ENCODE measurements at regions not wholly inside any gene's neighbourhood (a gene's known extent, or its start where the extent isn't known, plus 50 kb on each side); places are given as distances from the start of the nearest gene placed in this dataset.

DNA sequence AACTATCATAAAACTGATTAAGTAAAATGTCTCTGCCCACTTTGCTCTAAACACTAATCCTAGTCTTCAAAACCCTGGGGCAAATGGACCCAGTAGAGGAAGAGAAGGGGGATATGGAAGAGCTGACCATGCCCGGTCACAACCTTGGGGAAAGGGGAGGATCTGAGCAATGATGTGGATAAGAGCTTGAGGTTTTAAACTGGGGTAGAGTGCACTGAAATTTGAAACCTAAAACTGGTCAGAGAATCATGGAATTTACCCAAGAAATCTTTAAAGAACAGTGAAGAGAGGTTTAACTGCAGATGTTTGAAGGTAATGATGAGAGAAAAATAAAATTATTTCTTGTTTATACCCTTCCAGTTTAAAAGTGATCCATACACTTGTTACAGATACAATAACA, 110.8 kb downstream of the MRPS30 start:
- intact Hi-C loops (cut with micrococcal nuclease), result no loop called here
- H3K4me3 Mint-ChIP-seq (ENCODE audit: unreplicated experiment), result no peak overlapping the region
- ChIA-PET CTCF (interaction anchor here (0.6 kb wide), 1 partner anchor 13 kb away, joined by 3 read pairs; no protein-coding TSS in a partner anchor), POLR2A (interaction anchor here (0.7 kb wide), 1 partner anchor 46 kb away, joined by 4 read pairs; no protein-coding TSS in a partner anchor)
- DNase-seq (ENCODE audit: unreplicated experiment), result no peak
- BruUV-seq (replicated peaks), result no TSS peak
- H3K27me3 Mint-ChIP-seq (ENCODE audit: insufficient read depth, unreplicated experiment), result no peaks in the 10 kb centered on the region
- TF ChIP-seq, protein P1, sequence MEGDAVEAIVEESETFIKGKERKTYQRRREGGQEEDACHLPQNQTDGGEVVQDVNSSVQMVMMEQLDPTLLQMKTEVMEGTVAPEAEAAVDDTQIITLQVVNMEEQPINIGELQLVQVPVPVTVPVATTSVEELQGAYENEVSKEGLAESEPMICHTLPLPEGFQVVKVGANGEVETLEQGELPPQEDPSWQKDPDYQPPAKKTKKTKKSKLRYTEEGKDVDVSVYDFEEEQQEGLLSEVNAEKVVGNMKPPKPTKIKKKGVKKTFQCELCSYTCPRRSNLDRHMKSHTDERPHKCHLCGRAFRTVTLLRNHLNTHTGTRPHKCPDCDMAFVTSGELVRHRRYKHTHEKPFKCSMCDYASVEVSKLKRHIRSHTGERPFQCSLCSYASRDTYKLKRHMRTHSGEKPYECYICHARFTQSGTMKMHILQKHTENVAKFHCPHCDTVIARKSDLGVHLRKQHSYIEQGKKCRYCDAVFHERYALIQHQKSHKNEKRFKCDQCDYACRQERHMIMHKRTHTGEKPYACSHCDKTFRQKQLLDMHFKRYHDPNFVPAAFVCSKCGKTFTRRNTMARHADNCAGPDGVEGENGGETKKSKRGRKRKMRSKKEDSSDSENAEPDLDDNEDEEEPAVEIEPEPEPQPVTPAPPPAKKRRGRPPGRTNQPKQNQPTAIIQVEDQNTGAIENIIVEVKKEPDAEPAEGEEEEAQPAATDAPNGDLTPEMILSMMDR (IDR thresholded peaks at IDR 0.05; ENCODE audit: unreplicated experiment), result no peak
- no peaks in the 10 kb centered on the region for H3K36me3 Mint-ChIP-seq (ENCODE audit: insufficient read depth, unreplicated experiment)
- H3K27ac Mint-ChIP-seq (ENCODE audit: low read depth, unreplicated experiment), result no peak overlapping the region
- no peaks in the 10 kb centered on the region for H3K9me3 Mint-ChIP-seq (ENCODE audit: unreplicated experiment)
- H3K4me1 Mint-ChIP-seq (ENCODE audit: insufficient read depth, unreplicated experiment), result no peaks in the 10 kb centered on the region

DNA sequence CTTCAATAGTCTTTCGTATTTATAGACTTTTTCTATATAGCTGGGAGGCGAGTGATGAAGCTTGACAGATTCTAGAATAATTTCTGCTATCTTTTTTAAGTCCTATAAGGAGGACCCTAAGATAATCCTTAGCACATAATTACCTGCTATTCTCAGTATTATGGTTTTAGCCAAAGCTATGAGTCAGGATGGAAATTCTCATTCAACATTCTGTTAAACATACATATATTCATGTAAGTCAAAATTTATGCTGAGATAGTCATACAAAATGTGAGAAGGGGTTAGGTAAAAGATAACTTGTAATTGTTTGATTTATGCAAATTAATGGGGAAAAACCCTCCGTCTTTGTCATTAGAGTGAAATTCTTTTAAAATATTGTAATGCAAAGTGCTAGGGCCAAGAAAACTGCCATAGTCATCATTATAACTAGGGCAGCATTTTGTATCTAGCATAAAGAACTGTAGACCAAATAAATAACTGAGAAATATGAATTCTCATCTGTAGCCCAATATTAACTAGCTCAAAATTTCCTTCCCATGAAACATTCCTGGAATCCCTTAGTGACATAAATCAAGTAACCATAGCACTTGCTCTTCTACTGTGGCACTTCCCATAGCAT, 118.5 kb downstream of the MRPS30 start:
- no peaks in the 10 kb centered on the region for H3K4me1 Mint-ChIP-seq (ENCODE audit: insufficient read depth, unreplicated experiment)
- no peak overlapping the region for H3K27ac Mint-ChIP-seq (ENCODE audit: low read depth, unreplicated experiment)
- intact Hi-C loops (cut with micrococcal nuclease), result no loop called here
- no peak for DNase-seq (ENCODE audit: unreplicated experiment)
- TF ChIP-seq, protein P1 (IDR thresholded peaks at IDR 0.05; ENCODE audit: unreplicated experiment), result no peak
- BruUV-seq (replicated peaks), result no TSS peak
- no peak overlapping the region for H3K4me3 Mint-ChIP-seq (ENCODE audit: unreplicated experiment)
- no peaks in the 10 kb centered on the region for H3K27me3 Mint-ChIP-seq (ENCODE audit: insufficient read depth, unreplicated experiment)
- H3K9me3 Mint-ChIP-seq (ENCODE audit: unreplicated experiment), result no peaks in the 10 kb centered on the region
- no peaks in the 10 kb centered on the region for H3K36me3 Mint-ChIP-seq (ENCODE audit: insufficient read depth, unreplicated experiment)
- ChIA-PET POLR2A (no interaction called here), CTCF (interaction anchor here (0.6 to 0.8 kb wide), 4 partner anchors 11 to 418 kb away, joined by 3 to 4 read pairs (median 4); no protein-coding TSS in a partner anchor)

DNA sequence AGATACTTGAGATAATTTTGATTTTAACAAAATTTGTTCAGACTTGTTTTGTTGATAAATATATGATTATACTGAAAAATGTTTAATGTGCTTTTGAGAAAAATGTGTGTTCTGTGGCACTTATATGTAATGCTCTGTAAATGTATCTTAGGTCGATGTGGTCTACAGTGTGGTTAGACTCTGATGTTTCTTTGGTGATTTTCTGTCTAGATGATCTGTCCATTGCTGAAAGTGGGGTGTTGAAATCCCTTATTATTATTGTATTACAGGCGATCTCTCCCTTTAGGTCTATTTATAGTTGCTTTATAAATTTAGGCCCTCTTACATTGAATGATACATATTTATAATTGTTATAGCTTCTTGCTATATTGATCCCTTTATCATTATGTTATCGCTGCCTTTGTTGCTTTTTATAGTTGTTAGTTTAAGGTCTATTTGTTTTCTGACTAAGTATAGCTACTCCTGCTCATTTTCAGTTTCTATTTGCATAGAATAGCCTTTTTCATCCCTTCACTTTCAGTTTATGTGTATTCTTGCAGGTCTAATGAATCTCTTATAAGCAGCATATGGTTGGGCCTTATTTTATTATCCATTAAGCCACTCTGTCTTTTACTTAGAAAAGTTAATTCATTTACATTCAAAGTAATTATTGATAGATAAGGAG, 124.3 kb downstream of the MRPS30 start:
- Mint-ChIP-seq H3K9me3 (ENCODE audit: unreplicated experiment) (peaks cover 5% of the 10 kb centered on the region), H3K4me1 (ENCODE audit: insufficient read depth, unreplicated experiment) (no peaks in the 10 kb centered on the region), H3K4me3 (ENCODE audit: unreplicated experiment) (no peak overlapping the region), H3K36me3 (ENCODE audit: insufficient read depth, unreplicated experiment) (no peaks in the 10 kb centered on the region), H3K27ac (ENCODE audit: low read depth, unreplicated experiment) (no peak overlapping the region), H3K27me3 (ENCODE audit: insufficient read depth, unreplicated experiment) (no peaks in the 10 kb centered on the region)
- TF ChIP-seq, protein P1 (IDR thresholded peaks at IDR 0.05; ENCODE audit: unreplicated experiment), result no peak
- DNase-seq (ENCODE audit: unreplicated experiment), result no peak
- ChIA-PET POLR2A (interaction anchor here (1.1 kb wide), 1 partner anchor 57 kb away, joined by 3 read pairs; no protein-coding TSS in a partner anchor), CTCF (interaction anchor here (0.6 to 0.7 kb wide), 3 partner anchors 14 to 71 kb away, joined by 3 to 4 read pairs (median 3); no protein-coding TSS in a partner anchor)
- intact Hi-C loops (cut with micrococcal nuclease), result no loop called here
- no TSS peak for BruUV-seq (replicated peaks)

DNA sequence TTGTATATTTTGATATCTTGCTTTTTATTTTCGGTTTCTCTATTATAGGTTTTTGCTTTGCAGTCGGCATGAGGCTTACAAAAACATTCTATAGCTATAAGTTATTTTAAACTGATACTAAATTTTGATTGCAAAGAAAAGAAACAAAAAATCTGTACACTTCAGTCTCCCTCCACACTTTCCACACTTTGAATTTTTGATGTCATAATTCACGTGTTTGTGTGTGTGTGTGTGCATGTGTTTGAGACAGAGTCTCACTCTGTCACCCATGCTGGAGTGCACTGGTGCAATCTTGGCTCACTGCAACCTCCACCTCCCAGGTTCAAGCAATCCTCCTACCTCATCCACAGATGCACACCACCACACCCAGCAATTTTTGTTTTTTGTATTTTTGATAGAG, 124.9 kb downstream of the MRPS30 start:
- no TSS peak for BruUV-seq (replicated peaks)
- H3K9me3 Mint-ChIP-seq (ENCODE audit: unreplicated experiment), result peaks cover 5% of the 10 kb centered on the region
- H3K4me1 Mint-ChIP-seq (ENCODE audit: insufficient read depth, unreplicated experiment), result no peaks in the 10 kb centered on the region
- TF ChIP-seq, protein P1 (IDR thresholded peaks at IDR 0.05; ENCODE audit: unreplicated experiment), result no peak
- H3K27me3 Mint-ChIP-seq (ENCODE audit: insufficient read depth, unreplicated experiment), result no peaks in the 10 kb centered on the region
- intact Hi-C loops (cut with micrococcal nuclease), result no loop called here
- ChIA-PET CTCF (interaction anchor here (0.7 to 0.8 kb wide), 2 partner anchors 72 to 706 kb away, joined by 3 read pairs; no protein-coding TSS in a partner anchor), POLR2A (interaction anchor here (0.6 to 1.1 kb wide), 2 partner anchors 57 to 116 kb away, joined by 3 read pairs; no protein-coding TSS in a partner anchor)
- no peaks in the 10 kb centered on the region for H3K36me3 Mint-ChIP-seq (ENCODE audit: insufficient read depth, unreplicated experiment)
- H3K4me3 Mint-ChIP-seq (ENCODE audit: unreplicated experiment), result no peak overlapping the region
- DNase-seq (ENCODE audit: unreplicated experiment), result no peak
- no peak overlapping the region for H3K27ac Mint-ChIP-seq (ENCODE audit: low read depth, unreplicated experiment)

Measured in MCF 10A (cell line).